ENCODE measurements at regions not wholly inside any gene's neighbourhood (a gene's known extent, or its start where the extent isn't known, plus 50 kb on each side); places are given as distances from the start of the nearest gene placed in this dataset.

- H4K20me1 ChIP-seq: no peaks in the 10 kb centered on the region
- TF ChIP-seq Cebpa-rat (IDR thresholded peaks at IDR 0.05): no peak
- no peak overlapping the region for H3K4me2 ChIP-seq
- no peak overlapping the region for H3K27ac ChIP-seq
- H3K36me3 ChIP-seq: no peaks in the 10 kb centered on the region
- H3K9me3 ChIP-seq (replicated peaks in 1 of 11): no peaks in the 10 kb centered on the region
- no peaks in the 10 kb centered on the region for H3K4me1 ChIP-seq
- H3K9ac ChIP-seq: no peak overlapping the region
- H3K27me3 ChIP-seq: no peaks in the 10 kb centered on the region; a peak in 1 of 22 replicates
- no peak overlapping the region for H3K4me3 ChIP-seq
These were observed 402.0 kb upstream of the GOLIM4 start for GRCh38 chr3:168497741-168498140.

GRCh38 chr3:168497183-168497582 is 401.5 kb upstream of the GOLIM4 start:
- H3K27me3 ChIP-seq: no peaks in the 10 kb centered on the region; a peak in 1 of 22 replicates
- H3K4me2 ChIP-seq: no peak overlapping the region
- no peak overlapping the region for H3K27ac ChIP-seq
- no peak overlapping the region for H3K9ac ChIP-seq
- H3K36me3 ChIP-seq: no peaks in the 10 kb centered on the region
- no peak for TF ChIP-seq Cebpa-rat (IDR thresholded peaks at IDR 0.05)
- H4K20me1 ChIP-seq: no peaks in the 10 kb centered on the region
- no peaks in the 10 kb centered on the region for H3K4me1 ChIP-seq
- H3K9me3 ChIP-seq (replicated peaks in 1 of 11): no peaks in the 10 kb centered on the region
- H3K4me3 ChIP-seq: no peak overlapping the region

GRCh38 chr3:168495932-168496331 is 400.2 kb upstream of the GOLIM4 start:
- Histone ChIP-seq H3K4me1 (no peaks in the 10 kb centered on the region), H3K27me3 (no peaks in the 10 kb centered on the region), H3K4me2 (no peak overlapping the region), H3K27ac (no peak overlapping the region), H3K9me3 (replicated peaks in 1 of 11) (no peaks in the 10 kb centered on the region), H3K4me3 (no peak overlapping the region), H4K20me1 (no peaks in the 10 kb centered on the region), H3K36me3 (no peaks in the 10 kb centered on the region), H3K9ac (no peak overlapping the region)
- TF ChIP-seq Cebpa-rat (IDR thresholded peaks at IDR 0.05): no peak

GRCh38 chr3:168495270-168495669 is 399.5 kb upstream of the GOLIM4 start:
- H3K9me3 ChIP-seq (replicated peaks in 1 of 11): no peaks in the 10 kb centered on the region
- no peaks in the 10 kb centered on the region for H3K4me1 ChIP-seq
- no peak for TF ChIP-seq Cebpa-rat (IDR thresholded peaks at IDR 0.05)
- H3K4me2 ChIP-seq: no peak overlapping the region
- no peaks in the 10 kb centered on the region for H3K36me3 ChIP-seq
- H4K20me1 ChIP-seq: no peaks in the 10 kb centered on the region
- H3K9ac ChIP-seq: no peak overlapping the region
- no peak overlapping the region for H3K27ac ChIP-seq
- H3K27me3 ChIP-seq: no peaks in the 10 kb centered on the region
- H3K4me3 ChIP-seq: no peak overlapping the region

- Histone ChIP-seq H3K4me3 (no peak overlapping the region), H3K27ac (no peak overlapping the region), H3K4me2 (no peak overlapping the region)
These were observed 397.9 kb upstream of the GOLIM4 start for GRCh38 chr3:168493412-168494205.

GRCh38 chr3:168490981-168491380 is 395.3 kb upstream of the GOLIM4 start:
- H3K9me3 ChIP-seq (replicated peaks in 1 of 11): no peaks in the 10 kb centered on the region

More at GRCh38 chr3:168493412-168494205, 397.9 kb upstream of the GOLIM4 start:
- H3K9me3 ChIP-seq (replicated peaks in 1 of 11): no peaks in the 10 kb centered on the region
- no peak overlapping the region for H3K9ac ChIP-seq
- no peak for TF ChIP-seq Cebpa-rat (IDR thresholded peaks at IDR 0.05)
- no peaks in the 10 kb centered on the region for H3K4me1 ChIP-seq
- H3K27me3 ChIP-seq: no peaks in the 10 kb centered on the region
- no peaks in the 10 kb centered on the region for H4K20me1 ChIP-seq
- H3K36me3 ChIP-seq: no peaks in the 10 kb centered on the region

GRCh38 chr3:168489301-168489700 is 393.6 kb upstream of the GOLIM4 start:
- no peak overlapping the region for H3K9ac ChIP-seq
- no peak for TF ChIP-seq Cebpa-rat (IDR thresholded peaks at IDR 0.05)

More at GRCh38 chr3:168490981-168491380, 395.3 kb upstream of the GOLIM4 start:
- Histone ChIP-seq H3K4me2 (no peak overlapping the region), H3K27me3 (no peaks in the 10 kb centered on the region), H3K4me1 (no peaks in the 10 kb centered on the region), H3K4me3 (no peak overlapping the region), H3K9ac (no peak overlapping the region), H3K36me3 (no peaks in the 10 kb centered on the region), H4K20me1 (no peaks in the 10 kb centered on the region), H3K27ac (no peak overlapping the region)
- no peak for TF ChIP-seq Cebpa-rat (IDR thresholded peaks at IDR 0.05)

GRCh38 chr3:168485936-168486335 is 390.2 kb upstream of the GOLIM4 start:
- H3K27ac ChIP-seq: no peak overlapping the region
- H3K4me3 ChIP-seq: no peak overlapping the region
- no peaks in the 10 kb centered on the region for H3K27me3 ChIP-seq
- H3K36me3 ChIP-seq: no peaks in the 10 kb centered on the region
- H3K4me2 ChIP-seq: no peak overlapping the region
- H3K9ac ChIP-seq: no peak overlapping the region
- TF ChIP-seq Cebpa-rat (IDR thresholded peaks at IDR 0.05): no peak
- no peaks in the 10 kb centered on the region for H4K20me1 ChIP-seq
- H3K4me1 ChIP-seq: no peaks in the 10 kb centered on the region
- H3K9me3 ChIP-seq (replicated peaks in 1 of 11): no peaks in the 10 kb centered on the region

More at GRCh38 chr3:168489301-168489700, 393.6 kb upstream of the GOLIM4 start:
- Histone ChIP-seq H3K27ac (no peak overlapping the region), H4K20me1 (no peaks in the 10 kb centered on the region), H3K4me2 (no peak overlapping the region), H3K4me1 (no peaks in the 10 kb centered on the region), H3K27me3 (no peaks in the 10 kb centered on the region), H3K36me3 (no peaks in the 10 kb centered on the region), H3K4me3 (no peak overlapping the region), H3K9me3 (replicated peaks in 1 of 11) (no peaks in the 10 kb centered on the region)

GRCh38 chr3:168476360-168476980 is 380.7 kb upstream of the GOLIM4 start:
- no peak overlapping the region for H3K9ac ChIP-seq
- no peak for TF ChIP-seq Cebpa-rat (IDR thresholded peaks at IDR 0.05)
- no peak overlapping the region for H3K4me2 ChIP-seq
- no peaks in the 10 kb centered on the region for H3K4me1 ChIP-seq
- no peaks in the 10 kb centered on the region for H3K27me3 ChIP-seq
- no peaks in the 10 kb centered on the region for H3K9me3 ChIP-seq (replicated peaks in 1 of 11)
- H3K36me3 ChIP-seq: no peaks in the 10 kb centered on the region
- H3K4me3 ChIP-seq: no peak overlapping the region
- H4K20me1 ChIP-seq: no peaks in the 10 kb centered on the region
- no peak overlapping the region for H3K27ac ChIP-seq

GRCh38 chr3:168475704-168476103 is 380.0 kb upstream of the GOLIM4 start:
- Histone ChIP-seq H3K27me3 (no peaks in the 10 kb centered on the region), H3K4me3 (no peak overlapping the region), H4K20me1 (no peaks in the 10 kb centered on the region), H3K4me1 (no peaks in the 10 kb centered on the region), H3K4me2 (no peak overlapping the region), H3K36me3 (no peaks in the 10 kb centered on the region), H3K27ac (no peak overlapping the region), H3K9me3 (replicated peaks in 1 of 11) (no peaks in the 10 kb centered on the region), H3K9ac (no peak overlapping the region)
- TF ChIP-seq Cebpa-rat (IDR thresholded peaks at IDR 0.05): no peak
